Esophagus muscularis mucosa (tissue), 4 donors: ENCODE measurements at regions not wholly inside any gene's neighbourhood (a gene's known extent, or its start where the extent isn't known, plus 50 kb on each side); places are given as distances from the start of the nearest gene placed in this dataset.

Source experiments
- EP300 ChIP-seq: sonication (generic); formaldehyde crosslinking; IDR thresholded peaks from one replicate; pipeline ENCODE4 v1.6.1; 2017; ENCODE audit warnings: antibody characterized with exemption
- POLR2A ChIP-seq: fragments of 450-650 bp; IDR thresholded peaks from one replicate; pipeline ENCODE4 v1.6.1; 2017; ENCODE audit warnings: antibody characterized with exemption, moderate library complexity, mild to moderate bottlenecking, low read depth
- TF ChIP-seq, protein P1 (sequence below), 3 experiments: fragments of 200-600 bp in 2 of 3; fragments of 450-650 bp in 1 of 3; sonication (generic) in 2 of 3; IDR thresholded peaks; one replicate each; pipeline ENCODE4 v1.5.1; 2017 to 2019; ENCODE audit warnings: antibody characterized with exemption in 3 of 3, mild to moderate bottlenecking in 2 of 3, moderate library complexity in 1 of 3

DNA sequence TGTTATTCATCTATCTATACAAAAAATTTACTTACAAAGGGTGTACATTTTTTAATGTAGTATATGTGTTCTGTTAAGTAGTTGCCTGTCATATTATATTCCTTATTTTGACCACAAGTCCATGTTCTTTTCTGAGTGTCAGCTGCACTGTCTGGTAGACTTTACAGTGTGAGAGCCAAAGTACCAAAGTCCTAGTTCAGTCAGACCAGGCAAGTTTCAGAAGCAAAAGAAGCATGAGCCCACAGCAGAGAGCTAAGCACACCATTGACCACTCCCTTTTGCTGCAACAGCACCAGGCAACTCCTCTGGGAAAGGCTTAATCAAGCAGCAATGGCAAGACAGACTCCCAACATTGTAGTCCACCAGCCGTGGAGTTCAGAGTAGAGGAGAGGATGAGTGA is 631.9 kb upstream of the PKN2 start:
- TF ChIP-seq, protein P1, sequence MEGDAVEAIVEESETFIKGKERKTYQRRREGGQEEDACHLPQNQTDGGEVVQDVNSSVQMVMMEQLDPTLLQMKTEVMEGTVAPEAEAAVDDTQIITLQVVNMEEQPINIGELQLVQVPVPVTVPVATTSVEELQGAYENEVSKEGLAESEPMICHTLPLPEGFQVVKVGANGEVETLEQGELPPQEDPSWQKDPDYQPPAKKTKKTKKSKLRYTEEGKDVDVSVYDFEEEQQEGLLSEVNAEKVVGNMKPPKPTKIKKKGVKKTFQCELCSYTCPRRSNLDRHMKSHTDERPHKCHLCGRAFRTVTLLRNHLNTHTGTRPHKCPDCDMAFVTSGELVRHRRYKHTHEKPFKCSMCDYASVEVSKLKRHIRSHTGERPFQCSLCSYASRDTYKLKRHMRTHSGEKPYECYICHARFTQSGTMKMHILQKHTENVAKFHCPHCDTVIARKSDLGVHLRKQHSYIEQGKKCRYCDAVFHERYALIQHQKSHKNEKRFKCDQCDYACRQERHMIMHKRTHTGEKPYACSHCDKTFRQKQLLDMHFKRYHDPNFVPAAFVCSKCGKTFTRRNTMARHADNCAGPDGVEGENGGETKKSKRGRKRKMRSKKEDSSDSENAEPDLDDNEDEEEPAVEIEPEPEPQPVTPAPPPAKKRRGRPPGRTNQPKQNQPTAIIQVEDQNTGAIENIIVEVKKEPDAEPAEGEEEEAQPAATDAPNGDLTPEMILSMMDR (IDR thresholded peaks at IDR 0.05): no peak
- TF ChIP-seq POLR2A: no peak
- TF ChIP-seq EP300: no peak
